GM03348 (cell line): ENCODE measurements at regions not wholly inside any gene's neighbourhood (a gene's known extent, or its start where the extent isn't known, plus 50 kb on each side); places are given as distances from the start of the nearest gene placed in this dataset.
A peak's percentile ranks its signal among the peaks of the same experiment; 100 is the strongest.

Experiments
- DNase-seq: peaks from one replicate; pipeline ENCODE4 v3.0.0; 2012; ENCODE audit warnings: low spot score

DNA sequence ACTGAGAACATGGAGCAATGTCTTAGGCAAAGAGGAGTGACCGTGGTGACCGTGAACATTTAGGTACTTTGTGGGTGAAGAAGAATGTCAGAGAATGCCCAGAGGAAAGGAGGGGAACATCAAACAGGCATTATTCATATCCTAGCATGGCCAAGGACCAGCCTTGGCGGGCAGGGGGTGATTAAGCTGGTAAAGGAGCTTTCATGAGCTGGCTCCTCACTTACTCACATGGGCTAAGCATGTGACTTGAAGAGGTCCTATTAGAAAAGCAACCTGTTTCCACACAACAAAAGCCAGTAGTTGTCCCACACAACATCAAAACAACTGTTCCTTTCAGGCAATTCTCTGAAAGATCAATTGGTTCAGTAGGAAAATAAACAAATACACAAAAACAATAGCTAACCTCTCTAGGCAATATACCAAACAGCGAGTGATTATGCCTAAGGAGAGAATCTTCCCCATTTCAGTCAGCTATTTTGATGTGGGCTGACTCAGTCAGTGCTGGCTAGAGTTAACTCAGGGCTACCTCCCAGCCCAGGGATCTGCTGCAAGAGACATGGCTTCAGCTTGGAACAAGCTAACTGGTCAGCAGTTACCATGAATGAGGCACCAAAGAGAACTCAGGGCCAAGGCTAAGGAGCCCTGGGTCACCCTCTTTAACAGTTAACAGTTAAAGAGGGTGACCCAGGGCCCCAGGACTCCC, 283.5 kb downstream of the ARHGAP12 start:
- DNase-seq, result peak; percentile 50

DNA sequence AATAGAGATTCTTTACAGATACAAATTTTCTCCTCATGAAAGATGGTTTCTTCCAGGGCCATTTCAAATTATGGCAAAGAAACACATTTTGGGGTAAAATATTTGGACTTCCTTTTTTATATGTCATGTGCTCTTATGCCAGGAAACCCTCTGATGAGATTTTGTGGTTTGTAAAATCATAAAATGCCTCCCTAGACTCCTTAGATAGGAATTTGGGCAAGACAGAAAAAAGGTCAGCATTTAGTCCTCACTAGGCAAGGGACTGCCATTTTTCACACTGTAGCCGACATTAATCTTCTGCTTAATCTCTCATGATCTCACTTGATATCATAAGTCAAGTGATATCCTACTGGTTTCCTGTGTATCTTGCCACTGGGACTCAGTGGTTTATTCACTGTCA, 286.4 kb downstream of the ARHGAP12 start:
- no peak for DNase-seq

- peak; percentile 20 for DNase-seq
Observed at GRCh38 chr10:31635415-31636065, 293.1 kb downstream of the ARHGAP12 start.

- no peak for DNase-seq
Observed at GRCh38 chr10:31635009-31635408, 293.6 kb downstream of the ARHGAP12 start.

DNA sequence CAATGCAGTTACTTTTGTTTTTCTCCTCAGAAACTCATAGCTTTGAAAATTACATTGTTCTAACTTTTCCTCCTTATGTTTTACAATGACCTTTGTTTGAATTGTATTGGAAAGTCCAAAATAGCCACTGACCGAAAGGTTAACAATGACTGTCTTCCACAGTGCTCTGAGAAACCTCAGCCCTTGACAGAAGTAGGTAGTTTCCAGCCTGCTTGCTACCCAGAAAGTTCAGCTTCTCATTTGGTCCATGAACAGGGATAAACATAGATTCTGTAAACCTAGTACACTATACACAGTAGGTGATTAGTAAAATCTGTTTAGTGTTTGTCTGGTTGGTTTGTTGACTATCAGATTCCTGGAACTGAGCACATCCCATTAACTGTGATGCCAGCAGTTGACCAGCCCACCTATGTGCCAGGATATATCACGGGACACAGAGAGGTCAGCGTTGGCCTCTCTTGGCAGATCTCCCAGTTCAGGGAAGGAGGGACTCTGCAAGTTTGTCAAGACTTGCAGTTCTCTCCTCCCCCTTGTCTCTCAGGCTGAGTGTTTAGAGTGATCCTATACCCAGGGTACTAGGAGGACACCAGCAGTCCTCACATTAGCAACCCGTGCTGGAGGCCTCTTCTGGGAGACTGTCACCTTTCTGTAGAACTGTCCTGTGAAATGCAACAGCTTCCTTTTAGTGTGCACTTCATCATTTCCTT, 297.6 kb downstream of the ARHGAP12 start:
- DNase-seq, result no peak

GRCh38 chr10:31625566-31625965, 303.1 kb downstream of the ARHGAP12 start:
- no peak for DNase-seq

GRCh38 chr10:31624611-31625010, 304.0 kb downstream of the ARHGAP12 start:
- no peak for DNase-seq

GRCh38 chr10:31623947-31624346, 304.7 kb downstream of the ARHGAP12 start:
- DNase-seq, result no peak

DNA sequence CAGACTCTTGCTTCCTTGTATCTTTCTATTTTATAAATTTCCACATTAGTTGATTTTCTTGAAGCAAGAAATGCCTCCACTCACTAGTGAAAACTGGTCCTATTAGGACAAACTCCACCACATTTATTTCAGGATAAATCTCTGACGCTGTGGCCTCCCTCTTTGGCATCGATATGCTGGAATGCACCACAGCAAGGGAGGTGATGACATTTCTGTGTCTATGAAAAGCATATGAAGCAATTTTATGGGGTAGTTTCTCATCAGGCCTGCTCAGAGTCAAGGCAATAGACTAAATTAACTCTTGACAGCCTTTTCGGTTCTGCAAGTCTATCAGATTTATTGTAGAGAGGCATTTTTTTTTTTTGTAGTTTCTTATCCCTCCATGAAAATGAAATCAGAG, 304.4 kb downstream of the ZEB1 start:
- DNase-seq, result peak; percentile 74

DNA sequence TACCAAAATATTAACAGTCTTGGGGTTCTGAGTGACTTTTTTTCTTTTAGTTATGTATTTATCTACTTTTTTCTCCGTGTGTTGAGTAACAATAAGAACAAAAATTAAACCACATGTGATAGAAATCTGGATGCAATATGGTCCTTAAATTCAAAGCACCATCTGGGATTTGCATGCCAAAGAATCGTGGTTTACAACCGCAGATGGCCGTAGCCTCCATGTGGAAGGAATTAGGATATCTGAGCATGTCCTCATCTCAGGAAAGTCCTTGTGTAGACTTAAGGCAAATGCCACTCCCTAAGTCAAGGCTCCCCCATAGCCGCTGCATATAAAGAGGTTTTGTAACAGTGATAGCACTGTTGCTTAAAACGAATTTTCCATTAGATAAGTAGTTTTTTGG, 304.0 kb downstream of the ZEB1 start:
- DNase-seq, result peak; percentile 72

GRCh38 chr10:31621733-31622132, 302.7 kb downstream of the ZEB1 start:
- DNase-seq, result no peak

DNA sequence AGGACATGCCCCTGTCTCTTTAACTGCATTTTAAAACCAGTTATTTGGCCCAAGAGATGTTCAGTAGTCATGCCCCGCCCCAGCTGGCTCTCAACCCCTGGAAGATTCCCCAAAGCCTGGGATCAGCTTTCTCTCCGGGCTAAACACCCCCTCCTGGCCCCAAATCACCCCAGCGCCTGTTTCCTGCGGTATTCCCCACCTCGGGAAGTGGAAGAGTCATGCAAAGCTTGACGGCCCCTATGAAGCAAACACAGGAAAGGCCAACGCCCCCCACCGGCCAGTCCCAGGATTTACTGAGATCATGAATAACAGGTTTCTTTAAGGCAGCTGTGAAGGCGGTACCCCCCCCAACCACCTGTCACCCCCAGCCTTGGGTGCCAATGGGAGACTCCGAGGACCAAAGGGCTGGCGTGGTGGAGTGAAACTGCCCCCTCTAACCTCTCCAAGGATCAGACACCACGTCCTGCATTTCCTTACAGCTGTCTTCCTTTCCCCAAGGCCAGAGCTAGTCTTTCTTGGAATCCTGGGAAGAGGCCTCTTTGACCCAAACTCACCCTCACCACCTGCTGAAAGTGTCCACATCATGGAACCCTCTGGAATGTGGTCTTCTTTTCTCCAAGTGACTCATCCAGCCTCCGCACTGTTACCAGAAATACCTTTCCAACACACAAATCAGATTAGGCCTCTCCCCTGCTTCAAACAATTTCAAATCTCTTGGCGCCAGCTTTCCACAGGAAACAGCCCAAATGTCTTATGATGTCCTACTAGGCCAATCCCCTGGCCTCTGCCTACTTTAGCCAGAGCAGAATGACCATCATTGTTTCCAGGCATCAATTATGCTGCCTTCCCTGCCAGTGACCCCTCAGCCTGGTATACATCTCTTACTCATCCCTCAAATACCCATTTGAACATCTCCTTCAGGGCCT, 301.5 kb downstream of the ZEB1 start:
- DNase-seq, result peak; percentile 77

DNA sequence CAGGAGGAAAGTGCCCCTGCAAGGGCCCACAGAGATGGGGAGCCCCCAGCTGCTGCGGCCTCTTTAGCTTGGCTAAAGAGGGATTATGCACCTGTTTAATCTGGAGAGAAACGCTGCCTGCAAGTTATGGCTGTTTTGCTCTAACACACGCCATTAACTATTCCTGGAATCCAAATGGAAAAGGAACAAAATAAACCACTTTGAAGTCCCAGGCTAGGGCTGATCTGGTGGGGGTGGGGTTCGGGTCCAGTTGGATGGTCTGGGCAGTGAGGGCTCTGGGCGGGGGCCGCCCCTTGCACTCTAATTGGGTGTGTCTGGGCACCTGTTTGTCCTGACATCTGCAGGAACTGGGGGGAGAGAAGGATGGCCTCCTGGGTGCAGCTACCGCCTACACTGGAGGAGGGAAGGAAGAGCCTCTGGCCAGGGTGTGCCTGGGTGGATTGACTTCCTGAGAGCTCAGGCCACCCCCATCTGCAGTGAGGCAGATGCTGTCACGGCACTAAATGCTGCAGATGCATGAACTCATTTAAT, 300.6 kb downstream of the ZEB1 start:
- DNase-seq, result peak; percentile 54

GRCh38 chr10:31618541-31619291, 299.7 kb downstream of the ZEB1 start:
- peak; percentile 89 for DNase-seq

- DNase-seq, result no peak
Observed at GRCh38 chr10:31617757-31618156, 298.7 kb downstream of the ZEB1 start.

- no peak for DNase-seq
Observed at GRCh38 chr10:31617133-31617532, 298.1 kb downstream of the ZEB1 start.

GRCh38 chr10:31615129-31615528, 296.1 kb downstream of the ZEB1 start:
- DNase-seq, result no peak

DNA sequence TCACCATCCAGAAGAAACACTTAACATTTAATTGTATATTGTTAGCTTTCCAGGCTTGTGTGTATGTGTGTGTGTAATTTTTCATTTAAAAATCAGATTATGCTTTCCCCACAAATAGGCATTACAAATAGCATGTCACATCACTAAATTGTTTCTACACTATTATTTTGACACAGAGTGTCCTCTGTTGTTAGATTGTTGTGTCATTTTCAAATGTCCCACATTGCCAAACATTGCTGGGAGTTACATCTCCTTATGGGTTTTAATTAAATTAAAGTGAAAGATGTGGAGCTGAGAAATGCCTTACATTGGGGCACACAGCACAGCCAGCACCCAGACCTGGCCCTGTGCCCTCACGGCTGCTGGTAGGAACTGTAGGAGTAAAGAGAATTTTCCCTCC, 295.6 kb downstream of the ZEB1 start:
- no peak for DNase-seq

DNA sequence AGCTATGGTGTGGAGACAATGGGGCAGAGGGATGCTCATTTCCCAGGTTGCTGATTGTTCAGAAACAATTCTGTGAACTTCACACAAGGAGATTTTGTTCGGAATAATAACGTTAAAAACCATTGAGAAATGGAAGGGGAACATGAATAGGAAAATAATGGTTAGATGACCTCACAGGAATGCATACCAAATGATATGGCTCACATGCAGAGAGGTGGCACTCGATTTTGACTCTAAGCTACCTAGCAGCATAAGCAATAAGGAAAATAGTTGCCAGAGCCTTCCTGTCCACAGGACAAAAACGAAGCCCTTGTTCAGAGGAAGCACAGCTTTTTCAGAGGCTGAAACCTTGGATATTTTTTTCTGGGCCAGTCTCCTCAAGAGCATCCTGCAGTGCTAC, 293.1 kb downstream of the ZEB1 start:
- DNase-seq, result no peak

DNA sequence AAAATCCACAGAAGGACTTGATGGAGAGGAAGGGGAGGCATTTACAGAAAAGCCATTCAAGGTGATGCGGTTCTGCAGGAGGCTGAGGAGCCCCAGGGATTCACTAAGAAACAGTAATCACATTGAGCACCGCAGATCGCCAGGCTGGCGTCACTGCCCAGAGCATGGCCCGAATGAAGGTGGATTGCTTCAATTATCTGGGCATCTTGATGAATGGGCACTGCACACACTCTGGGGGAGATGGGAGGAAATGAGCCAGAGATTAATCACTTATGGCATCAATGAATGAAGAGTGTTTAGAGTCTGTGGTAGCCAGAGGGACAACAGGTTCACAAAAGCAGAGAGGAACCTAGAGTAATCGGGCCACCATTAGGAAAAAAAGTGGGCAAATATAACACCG, 292.1 kb downstream of the ZEB1 start:
- DNase-seq, result no peak

DNA sequence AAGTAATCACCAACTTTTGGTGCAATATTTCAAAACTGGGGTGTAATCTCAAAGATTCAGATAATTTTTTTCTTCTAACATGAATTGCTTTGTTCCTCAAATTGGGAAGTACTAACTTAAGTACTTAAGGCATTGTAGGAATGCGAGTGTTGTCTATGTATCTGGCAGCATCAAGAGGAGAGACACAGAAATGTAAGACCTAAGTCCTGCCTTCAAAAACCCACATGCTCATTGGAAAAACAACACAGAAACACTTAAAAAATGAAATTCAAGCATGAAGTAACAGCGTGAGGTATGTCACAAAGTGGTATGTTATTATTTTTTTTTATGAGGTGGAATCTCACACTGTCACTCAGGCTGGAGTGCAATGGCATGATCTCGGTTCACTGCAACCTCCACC, 288.5 kb downstream of the ZEB1 start:
- no peak for DNase-seq
